Immature natural killer cell (primary cell): ENCODE measurements at regions not wholly inside any gene's neighbourhood (a gene's known extent, or its start where the extent isn't known, plus 50 kb on each side); places are given as distances from the start of the nearest gene placed in this dataset.
A peak's percentile ranks its signal among the peaks of the same experiment; 100 is the strongest.
"Not testable (repeated sequence)": the region's sequence is repeated elsewhere in the genome, so short reads cannot be mapped to it uniquely, and the experiment has no call there.

Source experiments
- DNase-seq, 3 donors: peaks; one replicate each; pipeline ENCODE4 v3.0.0; 2022; ENCODE audit warnings: mixed read lengths in 1 of 3
- H3K27ac Mint-ChIP-seq, 6 donors: one replicate each; pipeline ENCODE4 v1.8.0; 2020; ENCODE audit warnings: mixed read lengths in 6 of 6, mild to moderate bottlenecking in 5 of 6, inconsistent platforms in 4 of 6, moderate library complexity in 3 of 6
- H3K27me3 Mint-ChIP-seq, 3 donors: one replicate each; pipeline ENCODE4 v1.8.0; 2020 to 2021; ENCODE audit warnings: low read depth in 3 of 3, mild to moderate bottlenecking in 3 of 3, mixed read lengths in 3 of 3, moderate library complexity in 3 of 3, inconsistent platforms in 1 of 3
- H3K36me3 Mint-ChIP-seq, 3 donors: one replicate each; pipeline ENCODE4 v1.8.0; 2020; ENCODE audit warnings: mixed read lengths in 3 of 3, inconsistent platforms in 2 of 3, mild to moderate bottlenecking in 2 of 3
- H3K4me1 Mint-ChIP-seq, 2 donors: one replicate each; pipeline ENCODE4 v1.8.0; 2020; ENCODE audit warnings: inconsistent platforms in 2 of 2, mild to moderate bottlenecking in 2 of 2, mixed read lengths in 2 of 2, moderate library complexity in 1 of 2
- H3K4me3 Mint-ChIP-seq, 5 donors: one replicate each; pipeline ENCODE4 v1.8.0; 2020; ENCODE audit warnings: mild to moderate bottlenecking in 5 of 5, mixed read lengths in 5 of 5, inconsistent platforms in 3 of 5, moderate library complexity in 3 of 5
- H3K9me3 Mint-ChIP-seq, 6 donors: one replicate each; pipeline ENCODE4 v1.8.0; 2020; ENCODE audit warnings: mild to moderate bottlenecking in 6 of 6, mixed read lengths in 6 of 6, inconsistent platforms in 4 of 6, moderate library complexity in 3 of 6

DNA sequence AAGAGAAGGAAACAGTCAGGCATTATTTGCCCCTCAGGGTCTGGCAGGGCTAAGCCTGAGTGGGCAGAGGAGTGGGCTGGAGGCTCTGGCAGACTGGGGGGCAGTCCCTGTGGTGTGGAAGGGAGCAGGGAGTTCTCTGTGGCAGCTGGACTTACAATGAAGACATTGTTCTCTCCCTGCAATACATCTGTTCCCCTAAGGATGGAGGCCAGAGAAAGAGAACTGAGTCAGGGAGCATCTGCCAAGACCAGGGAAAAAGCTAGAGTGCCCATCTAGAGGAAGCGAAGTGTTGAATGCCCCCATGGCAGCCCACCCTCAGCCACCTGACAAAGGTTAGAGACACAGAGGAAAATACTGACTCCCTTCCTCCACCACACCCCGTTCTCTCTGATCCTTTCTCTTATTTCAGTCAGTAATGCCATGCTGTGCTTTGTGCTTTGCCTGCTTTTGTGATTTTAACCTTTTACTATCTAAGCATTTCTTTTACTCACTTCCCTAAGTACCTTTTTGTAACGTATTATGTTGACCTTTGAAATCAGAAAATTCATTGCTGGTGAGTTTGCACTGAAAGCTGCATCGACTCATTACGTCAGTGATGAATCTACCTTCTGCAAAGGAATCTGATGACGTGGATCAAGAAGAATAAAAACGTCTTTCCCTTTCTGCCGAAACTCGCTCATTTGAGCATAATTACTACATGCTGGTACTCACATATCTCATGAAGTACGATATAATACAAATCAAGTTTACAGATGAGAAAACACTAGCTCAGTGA lies 76.0 kb downstream of the ACTL7B start:
- DNase-seq, result no peak
- H3K27me3 Mint-ChIP-seq, result peaks cover 3 to 4% (median 4%) of the 10 kb centered on the region in 3 donors
- peaks cover 8 to 9% of the 10 kb centered on the region in 2 donors for H3K4me1 Mint-ChIP-seq
- H3K4me3 Mint-ChIP-seq, result no peak overlapping the region
- no peaks in the 10 kb centered on the region for H3K36me3 Mint-ChIP-seq
- H3K27ac Mint-ChIP-seq, result no peak overlapping the region
- H3K9me3 Mint-ChIP-seq, result peaks cover 0 to 2% (median 0%) of the 10 kb centered on the region in 6 donors

DNA sequence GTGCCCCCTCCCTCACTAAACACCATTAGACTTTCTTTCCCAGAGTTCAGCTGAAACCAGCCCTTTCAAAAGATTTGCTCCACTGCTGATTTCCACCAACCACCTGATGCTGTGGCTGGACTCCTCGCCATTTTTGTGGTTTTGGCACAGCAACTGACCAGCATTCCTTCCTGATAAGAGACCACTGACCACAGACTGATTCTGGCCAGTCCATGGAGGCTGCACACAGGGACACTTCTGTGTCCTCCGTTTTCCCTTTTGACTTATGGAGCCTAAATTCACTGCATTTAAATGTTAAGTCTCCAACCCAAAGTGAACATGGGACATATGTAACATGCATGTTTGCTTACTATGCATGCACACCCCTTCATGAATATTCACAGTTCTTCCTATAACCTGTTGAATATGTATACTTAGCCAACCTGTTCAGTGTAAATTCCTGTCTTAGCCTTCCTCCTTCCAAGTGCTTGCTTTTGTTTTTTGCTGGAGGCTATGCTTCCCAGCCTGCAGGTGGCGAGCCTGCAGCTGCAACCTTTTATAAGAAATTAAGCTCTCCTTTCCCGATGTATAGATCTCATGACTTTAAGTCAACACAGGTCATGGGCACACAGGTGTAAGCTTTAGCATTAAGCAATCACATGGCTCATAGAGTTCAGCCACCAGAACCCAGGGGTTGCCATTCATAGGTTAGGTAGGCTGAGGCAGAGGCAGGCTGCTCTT lies 78.7 kb downstream of the ACTL7B start:
- H3K9me3 Mint-ChIP-seq, result peaks cover 0 to 2% (median 0%) of the 10 kb centered on the region in 6 donors
- H3K27ac Mint-ChIP-seq, result no peak overlapping the region
- H3K4me1 Mint-ChIP-seq, result no peaks in the 10 kb centered on the region
- no peaks in the 10 kb centered on the region for H3K36me3 Mint-ChIP-seq
- H3K4me3 Mint-ChIP-seq, result no peak overlapping the region
- no peak for DNase-seq
- peaks cover 3 to 4% (median 4%) of the 10 kb centered on the region in 3 donors for H3K27me3 Mint-ChIP-seq

DNA sequence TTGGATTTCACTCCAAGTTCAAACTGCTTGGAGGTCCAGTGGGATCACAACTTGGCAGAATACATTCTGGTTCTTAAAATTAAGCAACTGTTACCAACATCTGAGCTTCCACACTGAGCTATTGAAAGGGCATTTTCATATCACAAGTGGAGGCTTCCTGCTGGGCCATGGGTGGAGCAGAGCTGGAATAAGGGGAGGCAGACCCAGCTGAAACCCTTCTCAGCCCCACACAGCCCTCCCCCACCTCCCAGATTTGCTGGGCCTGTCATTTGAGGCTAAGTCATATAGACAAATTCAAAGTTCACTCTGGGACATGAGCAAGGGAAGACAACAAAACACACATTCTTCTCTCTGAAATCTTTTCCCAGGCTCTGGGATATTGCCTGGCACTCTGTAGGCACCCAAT lies 79.9 kb downstream of the ACTL7B start:
- Mint-ChIP-seq H3K4me3 (no peak overlapping the region), H3K4me1 (no peaks in the 10 kb centered on the region), H3K27ac (peak overlapping the region in 1 of 6 donors; percentile 18), H3K27me3 (peaks cover 3 to 4% (median 4%) of the 10 kb centered on the region in 3 donors), H3K9me3 (peaks cover 0 to 2% (median 0%) of the 10 kb centered on the region in 6 donors), H3K36me3 (no peaks in the 10 kb centered on the region)
- DNase-seq, result no peak

DNA sequence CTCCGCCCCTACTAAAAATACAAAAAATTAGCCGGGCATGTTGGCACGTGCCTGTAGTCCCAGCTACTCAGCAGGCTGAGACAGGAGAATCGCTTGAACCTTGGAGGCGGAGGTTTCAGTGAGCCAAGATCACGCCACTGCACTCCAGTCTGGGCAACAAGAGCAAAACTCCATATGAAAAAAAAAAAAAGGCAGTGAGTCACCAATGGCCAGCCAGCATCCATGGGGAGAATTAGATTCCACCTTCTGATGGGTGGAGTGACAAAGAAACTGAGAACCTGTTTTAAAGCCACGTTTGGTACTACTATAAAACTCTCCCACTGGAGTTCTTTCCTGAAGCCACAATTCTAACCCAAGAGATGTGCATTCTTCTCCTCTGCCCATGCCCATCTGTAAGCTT lies 81.7 kb downstream of the ACTL7B start:
- H3K4me1 Mint-ChIP-seq, H3K9me3 Mint-ChIP-seq, H3K27me3 Mint-ChIP-seq, DNase-seq, H3K36me3 Mint-ChIP-seq, H3K27ac Mint-ChIP-seq, H3K4me3 Mint-ChIP-seq: not testable (repeated sequence)

DNA sequence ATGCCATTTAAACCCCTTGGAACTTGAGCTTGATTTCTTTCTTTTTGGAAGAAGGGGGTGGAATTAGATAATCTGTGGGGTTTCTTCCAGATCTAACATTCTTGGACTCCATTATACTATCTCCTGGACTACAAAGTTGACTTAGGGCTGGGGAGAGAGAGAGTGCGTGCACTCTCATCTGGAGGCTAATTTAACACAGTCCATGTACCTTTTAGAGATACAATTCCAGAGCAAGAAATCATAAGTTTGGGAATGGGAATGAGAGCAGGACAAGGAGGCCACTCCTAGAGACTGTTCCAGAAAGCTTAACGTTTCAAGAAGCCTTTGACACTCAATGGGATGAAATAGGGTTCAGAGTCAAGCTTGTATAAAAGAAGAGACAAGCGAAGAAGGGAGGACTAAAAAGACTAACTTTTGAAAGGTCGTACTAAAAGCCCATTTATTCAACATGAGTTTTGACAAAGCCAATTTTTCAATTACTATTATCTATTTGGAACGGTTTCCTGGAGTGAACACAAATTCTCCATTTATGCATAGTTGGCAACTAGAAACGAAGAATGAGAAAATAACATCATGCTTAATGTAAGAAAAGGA lies 83.4 kb downstream of the ACTL7B start:
- H3K27ac Mint-ChIP-seq, result no peak overlapping the region
- no peaks in the 10 kb centered on the region for H3K36me3 Mint-ChIP-seq
- H3K4me3 Mint-ChIP-seq, result no peak overlapping the region
- peaks cover 2 to 5% (median 4%) of the 10 kb centered on the region in 3 donors for H3K27me3 Mint-ChIP-seq
- H3K4me1 Mint-ChIP-seq, result no peaks in the 10 kb centered on the region
- no peak for DNase-seq
- peaks cover 0 to 2% (median 0%) of the 10 kb centered on the region in 6 donors for H3K9me3 Mint-ChIP-seq

DNA sequence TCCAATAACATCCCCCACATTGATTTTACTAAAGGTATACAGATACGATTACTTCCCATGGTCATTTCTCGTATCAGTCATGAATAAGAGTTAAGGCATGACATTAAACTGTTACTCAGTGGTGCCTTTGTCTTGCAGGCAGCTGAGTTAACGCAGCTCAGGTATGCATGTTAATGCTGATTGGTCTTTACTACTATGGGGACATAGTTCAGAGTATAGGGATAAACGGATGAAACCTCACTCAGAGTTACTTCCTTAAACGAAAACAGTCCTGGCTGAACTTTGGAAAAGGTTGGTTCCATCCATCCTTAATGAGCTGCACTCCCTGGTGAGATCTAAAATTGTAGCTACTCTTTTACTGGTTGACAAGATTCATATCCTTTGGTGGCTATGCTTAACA lies 87.0 kb downstream of the ACTL7B start:
- no peaks in the 10 kb centered on the region for H3K36me3 Mint-ChIP-seq
- H3K27me3 Mint-ChIP-seq, result peaks cover 0 to 5% (median 2%) of the 10 kb centered on the region in 3 donors
- H3K4me3 Mint-ChIP-seq, result no peak overlapping the region
- H3K27ac Mint-ChIP-seq, result no peak overlapping the region
- no peak for DNase-seq
- H3K9me3 Mint-ChIP-seq, result no peaks in the 10 kb centered on the region
- H3K4me1 Mint-ChIP-seq, result peaks cover 0 to 3% of the 10 kb centered on the region in 2 donors

DNA sequence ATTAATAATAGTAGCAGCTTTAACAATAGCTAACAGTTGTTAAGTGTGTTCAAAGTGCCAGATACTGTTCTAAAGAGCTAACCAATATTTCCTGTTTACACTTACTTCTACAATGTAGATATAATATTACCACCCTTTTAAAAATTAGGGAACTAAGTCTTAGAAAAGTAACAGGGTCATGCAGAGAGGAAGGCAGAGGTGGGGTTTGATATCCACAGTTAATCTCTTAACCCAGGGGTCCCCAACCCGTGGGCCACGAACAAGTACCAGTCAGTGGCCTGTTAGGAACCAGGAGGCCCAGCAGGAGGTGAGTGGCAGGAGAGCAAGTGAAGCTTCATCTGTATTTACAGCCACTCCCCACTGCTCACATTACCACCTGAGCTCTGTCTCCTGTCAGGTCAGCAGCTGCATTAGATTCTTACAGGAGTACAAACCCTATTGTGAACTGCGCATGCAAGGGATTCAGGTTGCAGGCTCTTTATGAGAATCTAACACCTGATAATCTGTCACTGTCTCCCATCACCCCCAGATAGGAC lies 89.1 kb downstream of the ACTL7B start:
- Mint-ChIP-seq H3K4me1 (peaks cover 0 to 3% of the 10 kb centered on the region in 2 donors), H3K27me3 (peaks cover 0 to 5% (median 0%) of the 10 kb centered on the region in 3 donors), H3K4me3 (no peak overlapping the region), H3K27ac (no peak overlapping the region), H3K9me3 (no peaks in the 10 kb centered on the region), H3K36me3 (no peaks in the 10 kb centered on the region)
- no peak for DNase-seq

DNA sequence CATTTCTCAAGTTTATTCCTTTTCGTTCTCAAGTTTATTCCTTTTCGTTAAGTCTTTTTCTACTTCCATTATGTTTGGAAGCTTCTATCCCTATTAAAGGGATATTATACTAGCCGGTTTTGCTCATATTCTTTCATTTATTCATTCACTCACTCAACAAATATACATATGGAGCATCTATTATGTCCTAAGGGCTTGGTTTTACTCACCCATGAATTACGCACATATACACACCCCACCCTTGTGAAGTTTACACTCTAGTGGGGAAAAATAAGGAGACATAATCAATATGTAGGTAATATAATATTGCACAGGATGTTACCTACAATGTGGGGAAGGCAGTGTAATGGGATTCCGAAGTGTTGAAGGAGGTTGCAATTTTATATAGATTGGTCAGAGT lies 90.5 kb downstream of the ACTL7B start:
- H3K4me3 Mint-ChIP-seq, result no peak overlapping the region
- no peak for DNase-seq
- H3K4me1 Mint-ChIP-seq, result peaks cover 0 to 3% of the 10 kb centered on the region in 2 donors
- H3K27me3 Mint-ChIP-seq, result peaks cover 0 to 5% (median 0%) of the 10 kb centered on the region in 3 donors
- no peak overlapping the region for H3K27ac Mint-ChIP-seq
- no peaks in the 10 kb centered on the region for H3K36me3 Mint-ChIP-seq
- H3K9me3 Mint-ChIP-seq, result no peaks in the 10 kb centered on the region

DNA sequence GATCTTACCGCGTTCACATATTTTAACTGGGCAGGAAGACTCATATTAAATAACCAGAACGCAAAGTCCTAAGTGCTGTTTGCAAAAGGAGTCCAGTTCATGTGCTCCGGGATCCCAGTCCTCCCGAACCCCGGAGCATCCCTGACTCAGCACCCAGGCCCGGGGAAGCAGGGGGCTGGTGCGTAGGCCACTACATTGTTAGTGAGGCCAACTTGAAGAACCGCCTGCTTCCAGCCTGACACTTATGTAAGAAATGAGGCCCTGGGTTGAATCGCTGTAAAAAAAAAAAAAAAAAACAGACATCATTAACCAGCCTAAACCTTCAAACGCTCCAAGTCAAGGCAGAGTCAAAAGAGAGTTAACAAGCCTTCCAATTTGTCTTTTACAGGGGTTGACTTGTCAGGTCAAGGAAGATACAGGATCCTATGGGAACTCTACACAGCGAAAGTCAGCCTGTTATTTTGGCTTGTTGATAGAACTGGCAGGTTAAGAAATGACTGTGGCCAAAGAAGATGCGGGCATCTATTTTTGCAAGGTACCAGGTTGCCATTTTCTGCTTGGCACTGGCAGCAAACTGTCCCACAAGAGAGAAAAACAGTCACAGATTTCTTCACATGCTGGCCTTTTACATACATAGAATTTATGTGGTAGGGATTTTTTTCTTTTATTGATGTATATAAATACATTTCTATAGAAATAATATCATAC lies 93.3 kb downstream of the ACTL7B start:
- peaks cover 0 to 3% of the 10 kb centered on the region in 2 donors for H3K4me1 Mint-ChIP-seq
- no peak for DNase-seq
- peaks cover 0 to 5% (median 0%) of the 10 kb centered on the region in 3 donors for H3K27me3 Mint-ChIP-seq
- H3K36me3 Mint-ChIP-seq, result no peaks in the 10 kb centered on the region
- H3K27ac Mint-ChIP-seq, result no peak overlapping the region
- no peaks in the 10 kb centered on the region for H3K9me3 Mint-ChIP-seq
- no peak overlapping the region for H3K4me3 Mint-ChIP-seq

DNA sequence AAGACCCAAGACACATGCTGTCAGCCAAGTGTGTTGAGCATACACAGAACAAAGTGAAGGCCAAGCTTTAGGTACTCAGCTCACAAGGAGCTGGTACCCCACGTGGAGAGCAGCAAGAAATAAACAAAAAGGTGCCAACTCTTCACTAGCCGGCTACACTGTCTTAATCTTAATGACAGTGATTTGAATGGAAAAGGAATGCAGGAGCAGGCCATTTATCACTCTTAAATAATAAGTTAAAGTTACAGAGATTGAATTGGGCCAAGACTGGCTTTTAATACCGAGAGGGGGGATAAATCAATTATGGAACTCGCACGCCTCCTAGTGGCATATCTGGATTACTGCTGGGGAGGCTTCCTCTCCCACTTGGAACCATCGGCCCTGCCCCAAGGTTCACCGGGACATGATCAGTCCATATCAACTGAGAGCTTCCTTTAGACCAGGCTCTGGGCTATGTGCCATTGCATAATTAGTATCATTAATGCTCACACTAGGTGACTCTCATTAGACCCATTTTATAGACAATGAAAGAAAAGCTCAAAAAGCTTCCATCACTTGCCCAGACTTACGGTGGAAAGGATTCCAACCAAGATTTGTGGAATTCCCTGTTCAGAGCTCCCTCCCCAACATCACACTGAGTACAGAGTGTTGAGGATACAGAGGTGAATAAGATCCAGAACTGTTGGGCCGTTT lies 94.0 kb downstream of the ACTL7B start:
- Mint-ChIP-seq H3K27ac (no peak overlapping the region), H3K36me3 (no peaks in the 10 kb centered on the region), H3K4me3 (no peak overlapping the region), H3K27me3 (peaks cover 0 to 5% (median 0%) of the 10 kb centered on the region in 3 donors), H3K9me3 (no peaks in the 10 kb centered on the region), H3K4me1 (peaks cover 0 to 3% of the 10 kb centered on the region in 2 donors)
- peak in 1 of 3 donors; percentile 4 for DNase-seq

DNA sequence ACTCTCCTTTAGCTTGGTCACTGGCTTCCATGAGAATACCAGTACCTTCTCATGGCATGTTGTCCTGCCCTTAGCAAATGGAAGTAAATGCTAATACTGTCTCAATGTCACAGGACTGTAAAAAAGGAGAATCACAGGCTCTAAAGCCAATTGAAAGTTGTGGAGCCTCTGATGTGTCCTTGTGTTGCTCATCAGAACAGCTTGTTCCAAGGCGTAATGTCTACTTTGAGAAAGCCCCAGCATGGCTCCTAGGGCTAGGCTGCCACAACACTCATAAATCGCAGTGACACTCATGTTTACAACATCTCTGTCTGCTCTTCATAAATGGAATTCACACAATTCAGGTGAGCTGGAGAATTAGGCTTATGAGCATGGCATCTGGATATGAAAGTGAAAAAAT lies 94.9 kb downstream of the ACTL7B start:
- Mint-ChIP-seq H3K36me3 (no peaks in the 10 kb centered on the region), H3K27me3 (peaks cover 0 to 5% (median 0%) of the 10 kb centered on the region in 3 donors)

DNA sequence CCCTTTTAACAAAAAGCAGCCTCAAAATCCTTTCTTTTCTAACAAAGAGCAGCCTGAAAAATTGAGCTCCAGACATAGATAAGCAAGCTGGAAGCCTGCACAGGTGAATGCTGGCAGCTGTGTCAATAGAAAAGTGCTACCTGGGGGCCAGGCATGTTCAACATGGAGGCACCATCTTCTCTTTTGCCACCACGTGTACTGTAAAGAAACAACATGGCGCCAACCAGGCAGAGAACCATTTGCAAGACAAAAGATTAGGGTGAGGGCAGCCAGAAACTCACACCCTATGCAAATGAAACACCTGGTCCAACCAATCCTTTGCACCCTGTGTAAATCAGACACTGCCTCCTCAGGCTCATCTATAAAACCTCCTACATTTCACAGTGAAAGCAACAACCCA lies 96.0 kb downstream of the ACTL7B start:
- DNase-seq, result no peak
- H3K27ac Mint-ChIP-seq, result no peak overlapping the region
- no peaks in the 10 kb centered on the region for H3K4me1 Mint-ChIP-seq
- H3K9me3 Mint-ChIP-seq, result no peaks in the 10 kb centered on the region
- no peak overlapping the region for H3K4me3 Mint-ChIP-seq
- peaks cover 0 to 4% (median 0%) of the 10 kb centered on the region in 3 donors for H3K27me3 Mint-ChIP-seq
- H3K36me3 Mint-ChIP-seq, result no peaks in the 10 kb centered on the region

More for the DNA sequence above, 94.9 kb downstream of the ACTL7B start:
- Mint-ChIP-seq H3K4me1 (no peaks in the 10 kb centered on the region), H3K4me3 (no peak overlapping the region), H3K27ac (no peak overlapping the region), H3K9me3 (no peaks in the 10 kb centered on the region)
- DNase-seq, result no peak

DNA sequence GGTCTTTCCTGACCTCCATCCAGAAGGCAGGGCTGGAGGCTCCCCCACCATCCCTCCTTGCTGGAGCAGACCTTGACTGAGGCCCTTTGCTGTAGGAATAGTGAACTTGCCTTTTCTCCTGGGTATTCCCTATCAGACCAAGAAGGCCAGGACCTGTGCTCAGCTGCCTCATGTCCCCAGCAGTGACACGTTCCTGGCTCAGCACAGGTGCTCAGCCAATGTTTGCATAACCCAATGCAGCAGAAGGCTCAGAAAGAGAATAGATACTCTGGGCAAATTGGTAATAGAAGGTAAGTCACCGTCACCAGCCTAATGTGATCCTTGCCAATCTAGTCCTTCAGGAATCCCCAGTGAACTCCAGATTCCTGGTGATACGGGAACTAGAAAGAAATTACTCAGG lies 96.4 kb downstream of the ACTL7B start:
- DNase-seq, result no peak
- H3K36me3 Mint-ChIP-seq, result no peaks in the 10 kb centered on the region
- no peak overlapping the region for H3K27ac Mint-ChIP-seq
- no peaks in the 10 kb centered on the region for H3K4me1 Mint-ChIP-seq
- H3K9me3 Mint-ChIP-seq, result no peaks in the 10 kb centered on the region
- H3K4me3 Mint-ChIP-seq, result no peak overlapping the region
- peaks cover 0 to 2% (median 0%) of the 10 kb centered on the region in 3 donors for H3K27me3 Mint-ChIP-seq
